ENCODE measurements at regions not wholly inside any gene's neighbourhood (a gene's known extent, or its start where the extent isn't known, plus 50 kb on each side); places are given as distances from the start of the nearest gene placed in this dataset.

- no peak overlapping the region for H3K4me3 ChIP-seq
- H3K4me1 ChIP-seq = peaks cover 12 to 22% (median 13%) of the 10 kb centered on the region in 4 donors
- DNase-seq = no peak
- no peaks in the 10 kb centered on the region for H3K9me3 ChIP-seq
- H3K27me3 ChIP-seq = no peaks in the 10 kb centered on the region
- intact Hi-C loops (cut with DNase I; ENCODE audit: low total_unique reads) = no loop called here
- H3K36me3 ChIP-seq = no peaks in the 10 kb centered on the region
- no peak overlapping the region for H3K27ac ChIP-seq
- TF ChIP-seq CTCF (IDR thresholded peaks at IDR 0.05) (no peak), POLR2A (IDR thresholded peaks at IDR 0.05) (no peak), POLR2AphosphoS5 (IDR thresholded peaks at IDR 0.05) (no peak), EP300 (IDR thresholded peaks at IDR 0.05) (no peak)
- 82 to 90% (median 86%) methylated on average over 1 of the region's 1 CpG for WGBS, 5 donors
Observed at GRCh38 chr5:124064956-124065355, 553.0 kb downstream of the CSNK1G3 start.

- Histone ChIP-seq H3K4me1 (peaks cover 19 to 41% (median 30%) of the 10 kb centered on the region in 4 donors), H3K9me3 (no peaks in the 10 kb centered on the region), H3K27me3 (no peaks in the 10 kb centered on the region), H3K27ac (peak overlapping the region in 1 of 5 donors; percentile 46), H3K36me3 (no peaks in the 10 kb centered on the region), H3K4me3 (no peak overlapping the region)
- intact Hi-C loops (cut with DNase I; ENCODE audit: low total_unique reads) = no loop called here
- TF ChIP-seq EP300 (IDR thresholded peaks at IDR 0.05) = no peak
- TF ChIP-seq POLR2AphosphoS5 (IDR thresholded peaks at IDR 0.05) = no peak
- no peak for TF ChIP-seq CTCF (IDR thresholded peaks at IDR 0.05)
- TF ChIP-seq POLR2A (IDR thresholded peaks at IDR 0.05) = no peak
- WGBS, 5 donors = 31 to 54% (median 44%) methylated on average over 1 of the region's 1 CpG
- DNase-seq = peak; percentile 72 to 75
Observed at GRCh38 chr5:124061663-124062062, 549.7 kb downstream of the CSNK1G3 start.

GRCh38 chr5:124061068-124061430, 549.1 kb downstream of the CSNK1G3 start:
- no peak for DNase-seq
- no peaks in the 10 kb centered on the region for H3K36me3 ChIP-seq
- H3K4me3 ChIP-seq = no peak overlapping the region
- intact Hi-C loops (cut with DNase I; ENCODE audit: low total_unique reads) = no loop called here
- no peaks in the 10 kb centered on the region for H3K9me3 ChIP-seq
- TF ChIP-seq CTCF (IDR thresholded peaks at IDR 0.05) (no peak), EP300 (IDR thresholded peaks at IDR 0.05) (no peak), POLR2A (IDR thresholded peaks at IDR 0.05) (no peak)
- H3K27me3 ChIP-seq = no peaks in the 10 kb centered on the region
- 34 to 52% (median 45%) methylated on average over 4 of the region's 4 CpGs for WGBS, 5 donors
- peaks cover 19 to 44% (median 31%) of the 10 kb centered on the region in 4 donors for H3K4me1 ChIP-seq
- peak overlapping the region in 1 of 5 donors; percentile 46 for H3K27ac ChIP-seq

- H3K4me3 ChIP-seq = no peak overlapping the region
- 36 to 60% (median 46%) methylated on average over 5 of the region's 5 CpGs for WGBS, 5 donors
- DNase-seq = peak in 1 of 2 donors; percentile 61
- no peaks in the 10 kb centered on the region for H3K27me3 ChIP-seq
- no peaks in the 10 kb centered on the region for H3K9me3 ChIP-seq
- intact Hi-C loops (cut with DNase I; ENCODE audit: low total_unique reads) = no loop called here
- no peaks in the 10 kb centered on the region for H3K36me3 ChIP-seq
- H3K27ac ChIP-seq = peak overlapping the region in 1 of 5 donors; percentile 53
- peaks cover 19 to 44% (median 31%) of the 10 kb centered on the region in 4 donors for H3K4me1 ChIP-seq
- TF ChIP-seq CTCF (IDR thresholded peaks at IDR 0.05) = no peak
- no peak for TF ChIP-seq EP300 (IDR thresholded peaks at IDR 0.05)
- TF ChIP-seq POLR2AphosphoS5 (IDR thresholded peaks at IDR 0.05) = no peak
- TF ChIP-seq POLR2A (IDR thresholded peaks at IDR 0.05) = no peak
Observed at GRCh38 chr5:124060413-124061067, 548.6 kb downstream of the CSNK1G3 start.

All from stomach (tissue), 8 donors.